COLO829 (cell line): ENCODE measurements at regions not wholly inside any gene's neighbourhood (a gene's known extent, or its start where the extent isn't known, plus 50 kb on each side); places are given as distances from the start of the nearest gene placed in this dataset.

Source experiments
- DNase-seq: peaks from one replicate; pipeline ENCODE4 v3.0.0; 2012; ENCODE audit warnings: low spot score

- DNase-seq: peak; percentile 51
Measured at GRCh38 chr17:79420318-79421243, 190.3 kb downstream of the RBFOX3 start.

GRCh38 chr17:79417476-79417988 lies 193.3 kb downstream of the RBFOX3 start:
- no peak for DNase-seq

- DNase-seq: no peak
Measured at GRCh38 chr17:79415909-79416308, 194.9 kb downstream of the RBFOX3 start.

- no peak for DNase-seq
Measured at GRCh38 chr17:79415365-79415764, 195.5 kb downstream of the RBFOX3 start.

- DNase-seq: no peak
Measured at GRCh38 chr17:79414793-79415211, 196.0 kb downstream of the RBFOX3 start.

GRCh38 chr17:79414063-79414792 lies 196.6 kb downstream of the RBFOX3 start:
- DNase-seq: no peak

GRCh38 chr17:79413611-79414010 lies 197.2 kb downstream of the RBFOX3 start:
- no peak for DNase-seq

GRCh38 chr17:79412886-79413390 lies 197.9 kb downstream of the RBFOX3 start:
- no peak for DNase-seq

- no peak for DNase-seq
Measured at GRCh38 chr17:79412110-79412509, 198.7 kb downstream of the RBFOX3 start.

- DNase-seq: no peak
Measured at GRCh38 chr17:79411419-79411818, 199.4 kb downstream of the RBFOX3 start.

- DNase-seq: no peak
Measured at GRCh38 chr17:79410681-79411080, 200.2 kb downstream of the RBFOX3 start.

- DNase-seq: no peak
Measured at GRCh38 chr17:79408251-79408650, 202.6 kb downstream of the RBFOX3 start.

- no peak for DNase-seq
Measured at GRCh38 chr17:79407385-79407784, 203.5 kb downstream of the RBFOX3 start.

GRCh38 chr17:79406316-79406715 lies 204.5 kb downstream of the RBFOX3 start:
- DNase-seq: no peak

GRCh38 chr17:79405823-79406222 lies 205.0 kb downstream of the RBFOX3 start:
- DNase-seq: no peak

- no peak for DNase-seq
Measured at GRCh38 chr17:79404136-79404911, 206.5 kb downstream of the RBFOX3 start.

GRCh38 chr17:79401704-79402674 lies 208.9 kb downstream of the RBFOX3 start:
- DNase-seq: no peak

GRCh38 chr17:79400989-79401703 lies 209.7 kb downstream of the RBFOX3 start:
- peak; percentile 74 for DNase-seq

- no peak for DNase-seq
Measured at GRCh38 chr17:79399610-79400144, 211.2 kb downstream of the RBFOX3 start.

GRCh38 chr17:79398441-79398840 lies 212.4 kb downstream of the RBFOX3 start:
- DNase-seq: no peak
